Uterus (tissue), 3 donors: ENCODE measurements at regions not wholly inside any gene's neighbourhood (a gene's known extent, or its start where the extent isn't known, plus 50 kb on each side); places are given as distances from the start of the nearest gene placed in this dataset.

Experiments
- DNase-seq, 2 donors: peaks; one replicate each; pipeline ENCODE4 v3.0.0-alpha.2; 2019 to 2020
- H3K27ac ChIP-seq, 2 donors: fragments of 200-600 bp; sonication (generic); 1 replicate in 1 of 2; 2 replicates in 1 of 2; pipeline ENCODE4 v1.5.1; 2016 to 2018
- H3K27me3 ChIP-seq, 2 donors: fragments of 200-600 bp; sonication (generic); one replicate each; pipeline ENCODE4 v1.5.1; 2018 to 2019; ENCODE audit warnings: control low read depth in 1 of 2
- H3K36me3 ChIP-seq, 2 donors: fragments of 200-600 bp; sonication (generic); one replicate each; pipeline ENCODE4 v1.5.1; 2019; ENCODE audit warnings: control low read depth in 1 of 2
- H3K4me1 ChIP-seq, 2 donors: fragments of 200-600 bp; sonication (generic); one replicate each; pipeline ENCODE4 v1.5.1; 2018 to 2019; ENCODE audit warnings: control low read depth in 1 of 2
- H3K4me3 ChIP-seq, 2 donors: fragments of 200-600 bp; sonication (generic); 1 replicate in 1 of 2; 2 replicates in 1 of 2; pipeline ENCODE4 v1.5.1; 2018 to 2019; ENCODE audit warnings: mild to moderate bottlenecking in 1 of 2
- H3K9me3 ChIP-seq, 2 donors: fragments of 200-600 bp; sonication (generic); one replicate each; pipeline ENCODE4 v1.5.1; 2019; ENCODE audit warnings: control low read depth in 1 of 2
- CTCF ChIP-seq, 4 experiments: fragments of 200-600 bp in 2 of 4; fragments of 450-650 bp in 2 of 4; sonication (generic) in 2 of 4; IDR thresholded peaks; one replicate each; pipeline ENCODE4 v1.5.1; 2016 to 2019; ENCODE audit warnings: antibody characterized with exemption in 4 of 4, mild to moderate bottlenecking in 2 of 4, moderate library complexity in 1 of 4
- POLR2A ChIP-seq, 2 donors: fragments of 450-650 bp; IDR thresholded peaks; one replicate each; pipeline ENCODE4 v1.6.1; 2016; ENCODE audit warnings: antibody characterized with exemption in 2 of 2, mild to moderate bottlenecking in 1 of 2, moderate library complexity in 1 of 2
- intact Hi-C: fragments of 100-400 bp; cut with DNase I; formaldehyde crosslinking; loops from one replicate; pipeline ENCODE4 v1.15.1; 2023; ENCODE audit warnings: low total_unique reads
- donor health status: DM: yes; HTN: yes; CAD: no.

GRCh38 chr5:107211630-107212029 is 459.1 kb downstream of the EFNA5 start:
- Histone ChIP-seq H3K27me3 (no peaks in the 10 kb centered on the region), H3K9me3 (no peaks in the 10 kb centered on the region), H3K4me1 (no peaks in the 10 kb centered on the region), H3K27ac (no peak overlapping the region), H3K36me3 (no peaks in the 10 kb centered on the region), H3K4me3 (no peak overlapping the region)
- TF ChIP-seq CTCF (IDR thresholded peaks at IDR 0.05) (no peak), POLR2A (IDR thresholded peaks at IDR 0.05) (no peak)
- intact Hi-C loops, result no loop called here
- no peak for DNase-seq

GRCh38 chr5:107208867-107209266 is 461.9 kb downstream of the EFNA5 start:
- no peaks in the 10 kb centered on the region for H3K36me3 ChIP-seq
- intact Hi-C loops, result no loop called here

GRCh38 chr5:107204413-107204812 is 466.3 kb downstream of the EFNA5 start:
- intact Hi-C loops, result no loop called here
- no peak for DNase-seq
- Histone ChIP-seq H3K4me3 (no peak overlapping the region), H3K36me3 (no peaks in the 10 kb centered on the region), H3K9me3 (no peaks in the 10 kb centered on the region), H3K27ac (no peak overlapping the region), H3K4me1 (no peaks in the 10 kb centered on the region), H3K27me3 (no peaks in the 10 kb centered on the region)
- no peak for TF ChIP-seq POLR2A (IDR thresholded peaks at IDR 0.05)
- no peak for TF ChIP-seq CTCF (IDR thresholded peaks at IDR 0.05)

More at GRCh38 chr5:107208867-107209266, 461.9 kb downstream of the EFNA5 start:
- H3K27ac ChIP-seq, result no peak overlapping the region
- H3K9me3 ChIP-seq, result no peaks in the 10 kb centered on the region
- no peaks in the 10 kb centered on the region for H3K27me3 ChIP-seq
- no peaks in the 10 kb centered on the region for H3K4me1 ChIP-seq
- no peak overlapping the region for H3K4me3 ChIP-seq
- TF ChIP-seq POLR2A (IDR thresholded peaks at IDR 0.05), result no peak
- no peak for TF ChIP-seq CTCF (IDR thresholded peaks at IDR 0.05)
- DNase-seq, result no peak

DNA sequence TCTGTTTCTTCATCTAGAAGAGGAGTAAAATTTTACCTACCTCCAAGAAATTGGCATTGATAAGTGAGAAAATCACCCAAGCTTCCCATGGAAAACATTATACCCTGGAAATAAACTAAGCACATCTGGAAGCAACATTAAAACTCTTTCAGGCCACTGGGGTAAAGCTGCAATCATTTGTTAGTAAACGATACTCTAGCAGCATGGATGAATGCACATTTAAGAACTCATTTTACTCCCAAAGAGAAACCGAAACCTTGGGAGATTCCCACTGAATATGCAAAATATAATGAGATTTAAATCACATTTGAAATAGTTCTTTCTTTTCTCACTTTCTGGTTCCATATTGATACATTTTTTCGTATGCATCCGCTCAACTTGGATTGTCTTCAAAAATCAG is 467.5 kb downstream of the EFNA5 start:
- H3K9me3 ChIP-seq, result no peaks in the 10 kb centered on the region
- intact Hi-C loops, result no loop called here
- no peaks in the 10 kb centered on the region for H3K4me1 ChIP-seq
- no peaks in the 10 kb centered on the region for H3K27me3 ChIP-seq
- no peak overlapping the region for H3K27ac ChIP-seq
- H3K4me3 ChIP-seq, result no peak overlapping the region
- no peak for DNase-seq
- TF ChIP-seq CTCF (IDR thresholded peaks at IDR 0.05) (no peak), POLR2A (IDR thresholded peaks at IDR 0.05) (no peak)
- H3K36me3 ChIP-seq, result no peaks in the 10 kb centered on the region

- Histone ChIP-seq H3K36me3 (no peaks in the 10 kb centered on the region), H3K9me3 (no peaks in the 10 kb centered on the region), H3K27me3 (no peaks in the 10 kb centered on the region), H3K27ac (no peak overlapping the region), H3K4me1 (no peaks in the 10 kb centered on the region), H3K4me3 (no peak overlapping the region)
- TF ChIP-seq POLR2A (IDR thresholded peaks at IDR 0.05) (no peak), CTCF (IDR thresholded peaks at IDR 0.05) (no peak)
- DNase-seq, result no peak
- intact Hi-C loops, result no loop called here
These were observed 471.0 kb downstream of the EFNA5 start for GRCh38 chr5:107199756-107200155.
